ENCODE measurements at regions not wholly inside any gene's neighbourhood (a gene's known extent, or its start where the extent isn't known, plus 50 kb on each side); places are given as distances from the start of the nearest gene placed in this dataset.

DNA sequence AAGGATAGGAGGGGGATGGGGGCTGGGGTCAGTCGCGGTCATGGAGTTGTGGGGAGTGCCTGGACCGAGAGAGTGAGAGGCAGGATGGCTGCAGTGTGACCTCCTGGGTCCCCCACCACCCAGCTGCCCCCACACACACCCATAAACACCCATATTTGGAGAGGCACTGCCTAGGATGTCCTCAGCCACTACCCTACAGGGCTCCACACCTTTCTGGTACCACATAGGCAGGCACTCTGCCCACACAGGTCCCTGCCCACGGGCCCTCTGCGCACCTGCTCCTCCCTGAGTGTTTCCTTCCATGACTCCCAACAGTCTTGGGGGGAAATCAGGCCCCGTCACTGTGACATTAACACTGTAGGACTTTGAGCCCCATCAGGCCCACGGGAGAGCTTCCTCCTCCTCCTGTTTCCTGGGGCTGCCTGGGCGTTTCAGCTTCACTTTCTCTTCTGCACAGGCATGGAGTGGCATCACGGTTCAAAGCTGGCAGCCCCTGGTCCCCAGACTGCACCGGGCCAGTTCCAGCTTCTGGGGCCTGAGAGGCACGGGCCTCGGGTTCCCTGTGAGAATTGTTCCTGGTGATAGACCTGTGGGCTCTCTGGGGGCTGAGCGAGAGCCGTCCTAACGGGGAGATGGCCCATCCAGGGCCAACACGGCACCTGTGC, 207.0 kb upstream of the C14orf180 start:
- Histone ChIP-seq H3K27me3 (replicated peaks; ENCODE audit: insufficient read depth) (peaks cover 13% of the 10 kb centered on the region), H3K4me1 (replicated peaks) (no peaks in the 10 kb centered on the region), H3K9me3 (no peaks in the 10 kb centered on the region), H3K4me3 (no peak overlapping the region), H3K36me3 (no peaks in the 10 kb centered on the region), H3K27ac (no peak overlapping the region)
- DNase-seq (ENCODE audit: low spot score): no peak
- TF ChIP-seq POLR2AphosphoS5 (IDR thresholded peaks at IDR 0.05) (no peak), POLR2A (IDR thresholded peaks at IDR 0.05) (no peak)
- TF ChIP-seq, protein P1, sequence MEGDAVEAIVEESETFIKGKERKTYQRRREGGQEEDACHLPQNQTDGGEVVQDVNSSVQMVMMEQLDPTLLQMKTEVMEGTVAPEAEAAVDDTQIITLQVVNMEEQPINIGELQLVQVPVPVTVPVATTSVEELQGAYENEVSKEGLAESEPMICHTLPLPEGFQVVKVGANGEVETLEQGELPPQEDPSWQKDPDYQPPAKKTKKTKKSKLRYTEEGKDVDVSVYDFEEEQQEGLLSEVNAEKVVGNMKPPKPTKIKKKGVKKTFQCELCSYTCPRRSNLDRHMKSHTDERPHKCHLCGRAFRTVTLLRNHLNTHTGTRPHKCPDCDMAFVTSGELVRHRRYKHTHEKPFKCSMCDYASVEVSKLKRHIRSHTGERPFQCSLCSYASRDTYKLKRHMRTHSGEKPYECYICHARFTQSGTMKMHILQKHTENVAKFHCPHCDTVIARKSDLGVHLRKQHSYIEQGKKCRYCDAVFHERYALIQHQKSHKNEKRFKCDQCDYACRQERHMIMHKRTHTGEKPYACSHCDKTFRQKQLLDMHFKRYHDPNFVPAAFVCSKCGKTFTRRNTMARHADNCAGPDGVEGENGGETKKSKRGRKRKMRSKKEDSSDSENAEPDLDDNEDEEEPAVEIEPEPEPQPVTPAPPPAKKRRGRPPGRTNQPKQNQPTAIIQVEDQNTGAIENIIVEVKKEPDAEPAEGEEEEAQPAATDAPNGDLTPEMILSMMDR (IDR thresholded peaks at IDR 0.05): no peak
- intact Hi-C loops (cut with DNase I): loop anchor here (10.0 kb wide), 1 partner anchor 238 kb away; the partner anchor contains the start of gene KIF26A
- WGBS: 73% methylated on average over 13 of the region's 16 CpGs

GRCh38 chr14:104373055-104373854, 206.3 kb upstream of the C14orf180 start:
- no peak overlapping the region for H3K4me3 ChIP-seq
- WGBS: 57% methylated on average over 26 of the region's 26 CpGs
- peaks cover 11% of the 10 kb centered on the region for H3K27me3 ChIP-seq (replicated peaks; ENCODE audit: insufficient read depth)
- no peaks in the 10 kb centered on the region for H3K4me1 ChIP-seq (replicated peaks)
- no peaks in the 10 kb centered on the region for H3K9me3 ChIP-seq
- TF ChIP-seq POLR2A (IDR thresholded peaks at IDR 0.05) (no peak), POLR2AphosphoS5 (IDR thresholded peaks at IDR 0.05) (no peak)
- TF ChIP-seq, protein P1 (IDR thresholded peaks at IDR 0.05): no peak
- no peaks in the 10 kb centered on the region for H3K36me3 ChIP-seq
- DNase-seq (ENCODE audit: low spot score): no peak
- intact Hi-C loops (cut with DNase I): loop anchor here (10.0 kb wide), 1 partner anchor 238 kb away; the partner anchor contains the start of gene KIF26A
- no peak overlapping the region for H3K27ac ChIP-seq

- WGBS: 62% methylated on average over 33 of the region's 33 CpGs
- no peak overlapping the region for H3K4me3 ChIP-seq
- no peaks in the 10 kb centered on the region for H3K36me3 ChIP-seq
- no peaks in the 10 kb centered on the region for H3K9me3 ChIP-seq
- no peak for DNase-seq (ENCODE audit: low spot score)
- no peak overlapping the region for H3K27ac ChIP-seq
- H3K4me1 ChIP-seq (replicated peaks): no peaks in the 10 kb centered on the region
- H3K27me3 ChIP-seq (replicated peaks; ENCODE audit: insufficient read depth): peaks cover 7% of the 10 kb centered on the region
- TF ChIP-seq POLR2A (IDR thresholded peaks at IDR 0.05) (no peak), POLR2AphosphoS5 (IDR thresholded peaks at IDR 0.05) (no peak)
- TF ChIP-seq, protein P1 (IDR thresholded peaks at IDR 0.05): no peak
- intact Hi-C loops (cut with DNase I): loop anchor here (10.0 kb wide), 1 partner anchor 239 kb away; the partner anchor contains the start of gene KIF26A
Measured at GRCh38 chr14:104373855-104374717, 205.5 kb upstream of the C14orf180 start.

- Histone ChIP-seq H3K36me3 (no peaks in the 10 kb centered on the region), H3K27ac (no peak overlapping the region), H3K4me3 (no peak overlapping the region), H3K4me1 (replicated peaks) (no peaks in the 10 kb centered on the region), H3K27me3 (replicated peaks; ENCODE audit: insufficient read depth) (peaks cover 4% of the 10 kb centered on the region), H3K9me3 (no peaks in the 10 kb centered on the region)
- WGBS: 90% methylated on average over 3 of the region's 3 CpGs
- TF ChIP-seq POLR2AphosphoS5 (IDR thresholded peaks at IDR 0.05) (no peak), POLR2A (IDR thresholded peaks at IDR 0.05) (no peak)
- TF ChIP-seq, protein P1 (IDR thresholded peaks at IDR 0.05): no peak
- DNase-seq (ENCODE audit: low spot score): no peak
- intact Hi-C loops (cut with DNase I): loop anchor here (10.0 kb wide), 1 partner anchor 240 kb away; the partner anchor contains the start of gene KIF26A
Measured at GRCh38 chr14:104374718-104375080, 204.9 kb upstream of the C14orf180 start.
